Smooth muscle cell (in vitro differentiated cells): ENCODE measurements at regions not wholly inside any gene's neighbourhood (a gene's known extent, or its start where the extent isn't known, plus 50 kb on each side); places are given as distances from the start of the nearest gene placed in this dataset.

Experiments used
- DNase-seq: peaks from one replicate; lab custom pipeline; 2025; ENCODE audit not compliant: unreplicated experiment; lab: John Stamatoyannopoulos, UW
- H2AFZ ChIP-seq: fragments of 200-600 bp; sonication (generic); 2 replicates; pipeline ENCODE4 v1.6.0; 2016; ENCODE audit warnings: antibody characterized with exemption, low read depth, mild to moderate bottlenecking
- H3F3A ChIP-seq: fragments of 200-600 bp; sonication (generic); 2 replicates; pipeline ENCODE4 v1.6.0; 2017; ENCODE audit warnings: antibody characterized with exemption, low read depth
- H3K27ac ChIP-seq: fragments of 200-600 bp; sonication (generic); 2 replicates; pipeline ENCODE4 v1.5.1; 2016; ENCODE audit warnings: low read depth, mild to moderate bottlenecking
- H3K27me3 ChIP-seq: fragments of 200-600 bp; sonication (generic); 2 replicates; pipeline ENCODE4 v1.6.1; 2016; ENCODE audit warnings: low read depth, mild to moderate bottlenecking
- H3K36me3 ChIP-seq: fragments of 200-600 bp; sonication (generic); 2 replicates; pipeline ENCODE4 v1.5.1; 2016; ENCODE audit warnings: low read depth
- H3K4me1 ChIP-seq: fragments of 200-600 bp; sonication (generic); 2 replicates; pipeline ENCODE4 v1.5.1; 2016; ENCODE audit warnings: low read depth
- H3K4me2 ChIP-seq: fragments of 200-600 bp; sonication (generic); 2 replicates; pipeline ENCODE4 v1.6.0; 2016; ENCODE audit warnings: mild to moderate bottlenecking
- H3K4me3 ChIP-seq: fragments of 200-600 bp; sonication (generic); 2 replicates; pipeline ENCODE4 v1.5.1; 2016; ENCODE audit warnings: mild to moderate bottlenecking
- H3K79me2 ChIP-seq: fragments of 200-600 bp; sonication (generic); 2 replicates; pipeline ENCODE4 v1.6.0; 2016; ENCODE audit warnings: low read depth, mild to moderate bottlenecking
- H3K9ac ChIP-seq: fragments of 200-600 bp; sonication (generic); 2 replicates; pipeline ENCODE4 v1.6.0; 2016; ENCODE audit warnings: low read depth
- H3K9me3 ChIP-seq: fragments of 200-600 bp; sonication (generic); replicated peaks from 2 replicates; pipeline ENCODE4 v1.5.1; 2016; ENCODE audit warnings: low read depth
- H4K20me1 ChIP-seq: fragments of 200-600 bp; sonication (generic); 2 replicates; pipeline ENCODE4 v1.6.0; 2016; ENCODE audit warnings: low read depth
- WGBS: methylation state at CpG from one replicate; pipeline ENCODE4 v1.1.7; 2016; ENCODE audit warnings: low lambda C conversion rate; 5-methylcytosine and 5-hydroxymethylcytosine counted together
- TF ChIP-seq, protein P1 (sequence below): fragments of 200-600 bp; sonication (generic); IDR thresholded peaks from 2 replicates; pipeline ENCODE4 v1.5.1; 2017; ENCODE audit warnings: borderline replicate concordance, mild to moderate bottlenecking, antibody characterized with exemption; ENCODE audit not compliant: insufficient read depth, poor library complexity, severe bottlenecking

GRCh38 chr4:132502096-132502552 is 647.0 kb upstream of the PCDH10 start:
- Histone ChIP-seq H2AFZ (no peak overlapping the region), H3K79me2 (no peaks in the 10 kb centered on the region), H3K27ac (no peak overlapping the region), H3K36me3 (no peaks in the 10 kb centered on the region), H3K4me1 (no peaks in the 10 kb centered on the region), H3K4me3 (no peak overlapping the region), H4K20me1 (no peaks in the 10 kb centered on the region), H3F3A (no peaks in the 10 kb centered on the region), H3K4me2 (no peak overlapping the region), H3K9me3 (no peaks in the 10 kb centered on the region), H3K27me3 (no peaks in the 10 kb centered on the region), H3K9ac (no peak overlapping the region)
- TF ChIP-seq, protein P1, sequence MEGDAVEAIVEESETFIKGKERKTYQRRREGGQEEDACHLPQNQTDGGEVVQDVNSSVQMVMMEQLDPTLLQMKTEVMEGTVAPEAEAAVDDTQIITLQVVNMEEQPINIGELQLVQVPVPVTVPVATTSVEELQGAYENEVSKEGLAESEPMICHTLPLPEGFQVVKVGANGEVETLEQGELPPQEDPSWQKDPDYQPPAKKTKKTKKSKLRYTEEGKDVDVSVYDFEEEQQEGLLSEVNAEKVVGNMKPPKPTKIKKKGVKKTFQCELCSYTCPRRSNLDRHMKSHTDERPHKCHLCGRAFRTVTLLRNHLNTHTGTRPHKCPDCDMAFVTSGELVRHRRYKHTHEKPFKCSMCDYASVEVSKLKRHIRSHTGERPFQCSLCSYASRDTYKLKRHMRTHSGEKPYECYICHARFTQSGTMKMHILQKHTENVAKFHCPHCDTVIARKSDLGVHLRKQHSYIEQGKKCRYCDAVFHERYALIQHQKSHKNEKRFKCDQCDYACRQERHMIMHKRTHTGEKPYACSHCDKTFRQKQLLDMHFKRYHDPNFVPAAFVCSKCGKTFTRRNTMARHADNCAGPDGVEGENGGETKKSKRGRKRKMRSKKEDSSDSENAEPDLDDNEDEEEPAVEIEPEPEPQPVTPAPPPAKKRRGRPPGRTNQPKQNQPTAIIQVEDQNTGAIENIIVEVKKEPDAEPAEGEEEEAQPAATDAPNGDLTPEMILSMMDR, result no peak
- DNase-seq, result no peak

- no peaks in the 10 kb centered on the region for H3K9me3 ChIP-seq
- H3K36me3 ChIP-seq, result no peaks in the 10 kb centered on the region
- no peaks in the 10 kb centered on the region for H3F3A ChIP-seq
- no peaks in the 10 kb centered on the region for H3K4me1 ChIP-seq
- no peak overlapping the region for H3K4me3 ChIP-seq
- WGBS, result 53% methylated on average over 2 of the region's 2 CpGs
- no peak overlapping the region for H2AFZ ChIP-seq
- H3K27ac ChIP-seq, result no peak overlapping the region
- H3K27me3 ChIP-seq, result no peaks in the 10 kb centered on the region
- no peaks in the 10 kb centered on the region for H3K79me2 ChIP-seq
- H3K9ac ChIP-seq, result no peak overlapping the region
- no peaks in the 10 kb centered on the region for H4K20me1 ChIP-seq
- H3K4me2 ChIP-seq, result no peak overlapping the region
- TF ChIP-seq, protein P1, result no peak
- DNase-seq, result no peak
Observed at GRCh38 chr4:132504438-132504837, 644.7 kb upstream of the PCDH10 start.

- Histone ChIP-seq H3K36me3 (no peaks in the 10 kb centered on the region), H2AFZ (no peak overlapping the region), H3K27me3 (no peaks in the 10 kb centered on the region), H3K9me3 (no peaks in the 10 kb centered on the region), H3K4me3 (no peak overlapping the region), H3K4me2 (no peak overlapping the region), H4K20me1 (no peaks in the 10 kb centered on the region), H3K79me2 (no peaks in the 10 kb centered on the region), H3F3A (no peaks in the 10 kb centered on the region), H3K4me1 (no peaks in the 10 kb centered on the region), H3K9ac (no peak overlapping the region), H3K27ac (no peak overlapping the region)
- WGBS, result 94% methylated on average over 2 of the region's 2 CpGs
- TF ChIP-seq, protein P1, result no peak
- no peak for DNase-seq
Observed at GRCh38 chr4:132506568-132506967, 642.5 kb upstream of the PCDH10 start.

GRCh38 chr4:132513491-132513890 is 635.6 kb upstream of the PCDH10 start:
- H3K4me1 ChIP-seq, result no peaks in the 10 kb centered on the region
- no peaks in the 10 kb centered on the region for H3K27me3 ChIP-seq
- 28% methylated on average over 2 of the region's 2 CpGs for WGBS
- H3K79me2 ChIP-seq, result no peaks in the 10 kb centered on the region
- TF ChIP-seq, protein P1, result no peak
- no peaks in the 10 kb centered on the region for H4K20me1 ChIP-seq
- H3K27ac ChIP-seq, result no peak overlapping the region
- DNase-seq, result no peak
- no peaks in the 10 kb centered on the region for H3K36me3 ChIP-seq
- no peaks in the 10 kb centered on the region for H3F3A ChIP-seq
- no peak overlapping the region for H2AFZ ChIP-seq
- no peak overlapping the region for H3K4me3 ChIP-seq
- H3K4me2 ChIP-seq, result no peak overlapping the region
- H3K9ac ChIP-seq, result no peak overlapping the region
- H3K9me3 ChIP-seq, result no peaks in the 10 kb centered on the region
